Endothelial cell of umbilical vein (primary cell): ENCODE measurements at regions not wholly inside any gene's neighbourhood (a gene's known extent, or its start where the extent isn't known, plus 50 kb on each side); places are given as distances from the start of the nearest gene placed in this dataset.
"Not testable (repeated sequence)": the region's sequence is repeated elsewhere in the genome, so short reads cannot be mapped to it uniquely, and the experiment has no call there.

Experiments used
- BruUV-seq: library from RNA; stranded (reverse); fragments of 400-500 nt; replicated peaks from 2 replicates; lab custom pipeline; 2021; lab: Mats Ljungman, UMichigan
- CTCF ChIA-PET: fragments of 300-600, 350-600 bp; sonication (Branson Sonifier 250); formaldehyde crosslinking; loops from one replicate; lab custom pipeline; 2021; ENCODE audit warnings: antibody characterized with exemption, inconsistent platforms; lab: Charles Lee
- POLR2A ChIA-PET: fragments of 300-600, 350-600 bp; sonication (Branson Sonifier 250); formaldehyde crosslinking; loops from one replicate; lab custom pipeline; 2021; ENCODE audit warnings: antibody characterized with exemption, inconsistent platforms; lab: Charles Lee
- DNase-seq: peaks from one replicate; pipeline ENCODE4 v3.0.0-alpha.2; 2011; ENCODE audit warnings: low read depth, low spot score
- FAIRE-seq: peaks from 2 replicates; lab custom pipeline; 2011; peaks lifted over from hg19 to GRCh38; lab: Jason Lieb, UNC
- H2AFZ ChIP-seq: 2 replicates; pipeline ENCODE4 v1.6.0; 2012; ENCODE audit warnings: low read depth, low read length, control low read depth, inconsistent platforms
- H3K27ac ChIP-seq: 2 replicates; pipeline ENCODE4 v1.5.1; 2011; ENCODE audit warnings: low read depth, mild to moderate bottlenecking, control low read depth, low read length, moderate library complexity; ENCODE audit not compliant: insufficient read depth
- H3K27me3 ChIP-seq, 2 experiments: 2 replicates each; pipeline versions ENCODE4 v1.6.0 to v1.6.1; 2011; ENCODE audit warnings: low read length in 2 of 2, mixed read lengths in 1 of 2; ENCODE audit not compliant: control insufficient read depth in 2 of 2, insufficient read depth in 2 of 2
- H3K36me3 ChIP-seq, 2 experiments: 2 replicates in 1 of 2; 3 replicates in 1 of 2; pipeline ENCODE4 v1.5.1; 2011; ENCODE audit warnings: low read length in 2 of 2, mild to moderate bottlenecking in 1 of 2, moderate library complexity in 1 of 2; ENCODE audit not compliant: control insufficient read depth in 2 of 2, insufficient read depth in 2 of 2; ENCODE audit errors: extremely low read depth in 1 of 2
- H3K4me1 ChIP-seq: 3 replicates; pipeline ENCODE4 v1.5.1; 2011; ENCODE audit warnings: mild to moderate bottlenecking, low read length; ENCODE audit not compliant: control insufficient read depth, insufficient read depth; ENCODE audit errors: extremely low read depth
- H3K4me2 ChIP-seq: 2 replicates; pipeline ENCODE4 v1.6.1; 2011; ENCODE audit warnings: low read length, control low read depth, mixed read lengths; ENCODE audit not compliant: insufficient read depth
- H3K4me3 ChIP-seq, 3 experiments: fragments of 200-600 bp in 1 of 3; sonication (generic), shearing (Covaris generic) in 1 of 3; replicated peaks in 1 of 3; 2 replicates each; pipeline ENCODE4 v1.5.1; 2011 to 2016; ENCODE audit warnings: control low read depth in 3 of 3, low read length in 3 of 3, mild to moderate bottlenecking in 2 of 3, inconsistent platforms in 1 of 3, low read depth in 1 of 3, moderate library complexity in 1 of 3; ENCODE audit not compliant: insufficient read depth in 1 of 3
- H3K79me2 ChIP-seq: 2 replicates; pipeline ENCODE4 v1.6.0; 2012; ENCODE audit warnings: low read length, inconsistent platforms; ENCODE audit not compliant: control insufficient read depth, insufficient read depth
- H3K9ac ChIP-seq: replicated peaks from 2 replicates; pipeline ENCODE3; 2011; ENCODE audit warnings: low read length, control low read depth; ENCODE audit not compliant: insufficient read depth; ENCODE audit errors: extremely low read depth
- H3K9me1 ChIP-seq: replicated peaks from 3 replicates; pipeline ENCODE4 v1.6.0; 2011; ENCODE audit warnings: mild to moderate bottlenecking, low read length; ENCODE audit not compliant: control insufficient read depth, insufficient read depth; ENCODE audit errors: extremely low read depth
- H3K9me3 ChIP-seq: replicated peaks from 2 replicates; pipeline ENCODE4 v1.5.1; 2012; ENCODE audit warnings: low read length, inconsistent platforms; ENCODE audit not compliant: control insufficient read depth, insufficient read depth
- H4K20me1 ChIP-seq: replicated peaks from 2 replicates; pipeline ENCODE3; 2011; ENCODE audit warnings: mild to moderate bottlenecking, low read length; ENCODE audit not compliant: control insufficient read depth, insufficient read depth; ENCODE audit errors: extremely low read depth
- dilution Hi-C: fragments of 300-500 bp; cut with MboI; formaldehyde crosslinking; loops from one replicate; pipeline ENCODE4 v1.15.0; 2019; ENCODE audit warnings: low sequenced_read_pairs; ENCODE audit not compliant: extremely low pct_ligation_motif_present
- intact Hi-C: fragments of 100-400 bp; cut with micrococcal nuclease; formaldehyde crosslinking; loops from one replicate; pipeline ENCODE4 v1.10.0; 2022

DNA sequence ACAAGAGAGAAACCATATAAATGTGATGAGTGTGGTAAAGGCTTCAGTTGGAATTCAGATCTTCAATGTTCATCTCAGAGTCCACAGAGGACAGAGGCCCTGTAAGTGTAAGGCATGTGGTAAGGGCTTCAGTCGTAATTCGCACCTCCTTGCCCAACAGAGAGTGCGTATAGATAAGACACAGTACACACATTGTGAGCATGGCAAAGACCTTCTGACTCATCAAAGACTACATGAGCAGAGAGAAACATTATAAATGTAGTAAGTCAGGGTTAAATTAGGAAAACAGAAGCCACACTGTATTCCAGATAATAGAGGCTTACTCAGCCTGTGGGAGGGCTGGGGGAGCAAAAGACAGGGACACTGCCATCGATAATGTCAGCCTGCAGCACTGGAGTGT, 98.1 kb upstream of the GPR39 start:
- H3K36me3 ChIP-seq, H3K4me1 ChIP-seq, H3K9ac ChIP-seq, H3K79me2 ChIP-seq, H3K4me3 ChIP-seq, BruUV-seq, dilution Hi-C loops, H3K9me1 ChIP-seq, H3K27ac ChIP-seq, H3K4me2 ChIP-seq, POLR2A ChIA-PET, intact Hi-C loops, H3K9me3 ChIP-seq, H4K20me1 ChIP-seq, H2AFZ ChIP-seq, FAIRE-seq, DNase-seq, H3K27me3 ChIP-seq, CTCF ChIA-PET: not testable (repeated sequence)

DNA sequence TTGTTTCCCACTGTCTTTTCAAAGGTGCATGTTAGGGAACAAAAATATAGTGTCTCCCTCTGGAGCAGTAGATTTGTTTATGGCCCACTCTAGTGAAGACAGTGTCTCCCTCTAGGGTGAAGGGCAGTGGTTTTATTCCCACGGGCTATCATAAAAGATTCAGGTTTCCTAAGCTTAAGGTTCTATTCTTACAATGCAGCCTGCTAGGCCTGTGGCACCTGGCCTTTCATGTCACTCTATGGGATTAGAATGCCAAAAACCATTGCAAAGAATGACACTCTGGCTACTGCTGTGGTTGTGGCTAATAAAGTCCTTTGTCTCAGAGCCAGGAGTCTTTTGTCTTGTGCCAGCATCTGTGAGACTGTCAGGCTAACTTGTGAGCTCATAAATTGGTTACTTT, 92.6 kb upstream of the GPR39 start:
- H3K4me2 ChIP-seq, H3K9me3 ChIP-seq, H3K79me2 ChIP-seq, H3K27ac ChIP-seq, H3K4me1 ChIP-seq, H2AFZ ChIP-seq, H3K4me3 ChIP-seq, intact Hi-C loops, dilution Hi-C loops, DNase-seq, BruUV-seq, H4K20me1 ChIP-seq, H3K9me1 ChIP-seq, H3K9ac ChIP-seq, CTCF ChIA-PET, H3K36me3 ChIP-seq, H3K27me3 ChIP-seq, FAIRE-seq, POLR2A ChIA-PET: not testable (repeated sequence)

- H2AFZ ChIP-seq, FAIRE-seq, POLR2A ChIA-PET: not testable (repeated sequence)
Observed at GRCh38 chr2:132332345-132333033, 84.1 kb upstream of the GPR39 start.

GRCh38 chr2:132337135-132337534, 79.5 kb upstream of the GPR39 start:
- BruUV-seq, H3K4me3 ChIP-seq, FAIRE-seq, H3K4me2 ChIP-seq, dilution Hi-C loops, H3K9me3 ChIP-seq, H3K4me1 ChIP-seq, H3K79me2 ChIP-seq, CTCF ChIA-PET, H2AFZ ChIP-seq, H4K20me1 ChIP-seq, POLR2A ChIA-PET, H3K36me3 ChIP-seq, H3K27ac ChIP-seq, intact Hi-C loops, DNase-seq, H3K9me1 ChIP-seq, H3K27me3 ChIP-seq, H3K9ac ChIP-seq: not testable (repeated sequence)

More at GRCh38 chr2:132332345-132333033, 84.1 kb upstream of the GPR39 start:
- H3K27me3 ChIP-seq, DNase-seq, H3K36me3 ChIP-seq, CTCF ChIA-PET, H3K9me3 ChIP-seq, H3K27ac ChIP-seq, H3K9ac ChIP-seq, intact Hi-C loops, H3K4me1 ChIP-seq, dilution Hi-C loops, BruUV-seq, H3K9me1 ChIP-seq, H3K4me2 ChIP-seq, H4K20me1 ChIP-seq, H3K4me3 ChIP-seq, H3K79me2 ChIP-seq: not testable (repeated sequence)
